Epithelial cell of esophagus (primary cell): ENCODE measurements at regions not wholly inside any gene's neighbourhood (a gene's known extent, or its start where the extent isn't known, plus 50 kb on each side); places are given as distances from the start of the nearest gene placed in this dataset.
"Not testable (repeated sequence)": the region's sequence is repeated elsewhere in the genome, so short reads cannot be mapped to it uniquely, and the experiment has no call there.

Source experiments
- DNase-seq: peaks from one replicate; pipeline ENCODE4 v3.0.0; 2010; ENCODE audit warnings: low read depth
- H3K4me3 ChIP-seq: 2 replicates; pipeline ENCODE4 v1.5.1; 2011; ENCODE audit warnings: mild to moderate bottlenecking, low read length, control low read depth
- TF ChIP-seq, protein P1 (sequence below): IDR thresholded peaks from 2 replicates; pipeline ENCODE4 v1.5.1; 2011; ENCODE audit warnings: low read depth, mild to moderate bottlenecking, low read length, control low read depth, inconsistent platforms; ENCODE audit not compliant: insufficient read depth; ENCODE audit errors: missing control alignments

GRCh38 chr12:115294453-115295133, 610.6 kb upstream of the TBX3 start:
- TF ChIP-seq, protein P1, sequence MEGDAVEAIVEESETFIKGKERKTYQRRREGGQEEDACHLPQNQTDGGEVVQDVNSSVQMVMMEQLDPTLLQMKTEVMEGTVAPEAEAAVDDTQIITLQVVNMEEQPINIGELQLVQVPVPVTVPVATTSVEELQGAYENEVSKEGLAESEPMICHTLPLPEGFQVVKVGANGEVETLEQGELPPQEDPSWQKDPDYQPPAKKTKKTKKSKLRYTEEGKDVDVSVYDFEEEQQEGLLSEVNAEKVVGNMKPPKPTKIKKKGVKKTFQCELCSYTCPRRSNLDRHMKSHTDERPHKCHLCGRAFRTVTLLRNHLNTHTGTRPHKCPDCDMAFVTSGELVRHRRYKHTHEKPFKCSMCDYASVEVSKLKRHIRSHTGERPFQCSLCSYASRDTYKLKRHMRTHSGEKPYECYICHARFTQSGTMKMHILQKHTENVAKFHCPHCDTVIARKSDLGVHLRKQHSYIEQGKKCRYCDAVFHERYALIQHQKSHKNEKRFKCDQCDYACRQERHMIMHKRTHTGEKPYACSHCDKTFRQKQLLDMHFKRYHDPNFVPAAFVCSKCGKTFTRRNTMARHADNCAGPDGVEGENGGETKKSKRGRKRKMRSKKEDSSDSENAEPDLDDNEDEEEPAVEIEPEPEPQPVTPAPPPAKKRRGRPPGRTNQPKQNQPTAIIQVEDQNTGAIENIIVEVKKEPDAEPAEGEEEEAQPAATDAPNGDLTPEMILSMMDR: no peak

GRCh38 chr12:115285429-115285828, 601.5 kb upstream of the TBX3 start:
- DNase-seq, H3K4me3 ChIP-seq: not testable (repeated sequence)

More at GRCh38 chr12:115294453-115295133, 610.6 kb upstream of the TBX3 start:
- DNase-seq: peak; percentile 39
- no peak overlapping the region for H3K4me3 ChIP-seq

- TF ChIP-seq, protein P1: no peak
- no peak overlapping the region for H3K4me3 ChIP-seq
- DNase-seq: no peak
Observed at GRCh38 chr12:115273456-115273855, 589.5 kb upstream of the TBX3 start.

GRCh38 chr12:115268451-115268850, 584.5 kb upstream of the TBX3 start:
- no peak overlapping the region for H3K4me3 ChIP-seq
- TF ChIP-seq, protein P1: no peak
- DNase-seq: no peak

GRCh38 chr12:115267891-115268290, 583.9 kb upstream of the TBX3 start:
- DNase-seq: no peak
- TF ChIP-seq, protein P1: no peak

GRCh38 chr12:115267464-115267863, 583.5 kb upstream of the TBX3 start:
- DNase-seq: no peak
- no peak overlapping the region for H3K4me3 ChIP-seq
- TF ChIP-seq, protein P1: no peak

More at GRCh38 chr12:115267891-115268290, 583.9 kb upstream of the TBX3 start:
- no peak overlapping the region for H3K4me3 ChIP-seq

GRCh38 chr12:115264605-115265004, 580.6 kb upstream of the TBX3 start:
- H3K4me3 ChIP-seq: no peak overlapping the region
- no peak for DNase-seq
- TF ChIP-seq, protein P1: no peak
